C4-2B (cell line): ENCODE measurements at regions not wholly inside any gene's neighbourhood (a gene's known extent, or its start where the extent isn't known, plus 50 kb on each side); places are given as distances from the start of the nearest gene placed in this dataset.

Experiments used
- CTCF ChIP-seq: fragments of 450-650 bp; conservative IDR thresholded peaks from 2 replicates; pipeline ENCODE4 v1.5.1; 2017; ENCODE audit warnings: mild to moderate bottlenecking
- ZFX ChIP-seq: fragments of 450-650 bp; IDR thresholded peaks from 2 replicates; pipeline ENCODE4 v1.6.1; 2017

GRCh38 chr1:157334041-157334440 is 195.8 kb upstream of the ETV3 start:
- TF ChIP-seq CTCF: no peak
- no peak for TF ChIP-seq ZFX
